ENCODE measurements at regions not wholly inside any gene's neighbourhood (a gene's known extent, or its start where the extent isn't known, plus 50 kb on each side); places are given as distances from the start of the nearest gene placed in this dataset.

- Histone ChIP-seq H3K27ac (no peak overlapping the region), H3K27me3 (peaks cover 85% of the 10 kb centered on the region), H3K9me3 (no peaks in the 10 kb centered on the region), H3K4me1 (no peaks in the 10 kb centered on the region), H3K4me3 (no peak overlapping the region), H3K36me3 (no peaks in the 10 kb centered on the region)
- no peak for TF ChIP-seq CTCF (IDR thresholded peaks at IDR 0.05)
- no peak for TF ChIP-seq POLR2A (IDR thresholded peaks at IDR 0.05)
- no peak for TF ChIP-seq POLR2AphosphoS5 (IDR thresholded peaks at IDR 0.05)
- no peak for TF ChIP-seq EP300 (IDR thresholded peaks at IDR 0.05)
- ATAC-seq = no peak
- 63 to 76% methylated on average over 4 to 5 of the region's 8 CpGs for WGBS, 2 donors (ENCODE audit: low coverage in 1 of 2)
Measured at GRCh38 chr17:79370126-79370525, 240.7 kb downstream of the RBFOX3 start.

GRCh38 chr17:79369532-79369931 lies 241.3 kb downstream of the RBFOX3 start:
- Histone ChIP-seq H3K36me3 (no peaks in the 10 kb centered on the region), H3K27me3 (peaks cover 87% of the 10 kb centered on the region), H3K4me3 (no peak overlapping the region), H3K4me1 (no peaks in the 10 kb centered on the region), H3K27ac (no peak overlapping the region), H3K9me3 (no peaks in the 10 kb centered on the region)
- ATAC-seq = no peak
- no peak for TF ChIP-seq POLR2A (IDR thresholded peaks at IDR 0.05)
- TF ChIP-seq EP300 (IDR thresholded peaks at IDR 0.05) = no peak
- TF ChIP-seq POLR2AphosphoS5 (IDR thresholded peaks at IDR 0.05) = no peak
- no peak for TF ChIP-seq CTCF (IDR thresholded peaks at IDR 0.05)
- 64 to 82% methylated on average over 3 to 4 of the region's 9 CpGs for WGBS, 2 donors (ENCODE audit: low coverage in 1 of 2)

GRCh38 chr17:79369001-79369400 lies 241.8 kb downstream of the RBFOX3 start:
- TF ChIP-seq CTCF (IDR thresholded peaks at IDR 0.05) (no peak), EP300 (IDR thresholded peaks at IDR 0.05) (no peak), POLR2A (IDR thresholded peaks at IDR 0.05) (no peak), POLR2AphosphoS5 (IDR thresholded peaks at IDR 0.05) (no peak)
- 80% methylated on average over 2 of the region's 14 CpGs; no CpG with 5 or more reads in 1 of the 2 donors for WGBS, 2 donors (ENCODE audit: low coverage in 1 of 2)
- H3K27ac ChIP-seq = no peak overlapping the region
- H3K9me3 ChIP-seq = no peaks in the 10 kb centered on the region
- H3K27me3 ChIP-seq = peaks cover 87% of the 10 kb centered on the region
- no peak for ATAC-seq
- no peaks in the 10 kb centered on the region for H3K36me3 ChIP-seq
- H3K4me1 ChIP-seq = no peaks in the 10 kb centered on the region
- no peak overlapping the region for H3K4me3 ChIP-seq

- Histone ChIP-seq H3K4me1 (no peaks in the 10 kb centered on the region), H3K36me3 (no peaks in the 10 kb centered on the region), H3K27me3 (peaks cover 87% of the 10 kb centered on the region), H3K9me3 (no peaks in the 10 kb centered on the region), H3K4me3 (no peak overlapping the region), H3K27ac (no peak overlapping the region)
- WGBS, 2 donors (ENCODE audit: low coverage in 1 of 2) = 78 to 100% methylated on average over 1 to 7 of the region's 9 CpGs
- TF ChIP-seq CTCF (IDR thresholded peaks at IDR 0.05) (no peak), POLR2AphosphoS5 (IDR thresholded peaks at IDR 0.05) (no peak), EP300 (IDR thresholded peaks at IDR 0.05) (no peak), POLR2A (IDR thresholded peaks at IDR 0.05) (no peak)
- ATAC-seq = no peak
Measured at GRCh38 chr17:79368521-79368920, 242.3 kb downstream of the RBFOX3 start.

GRCh38 chr17:79366988-79367571 lies 243.8 kb downstream of the RBFOX3 start:
- Histone ChIP-seq H3K36me3 (no peaks in the 10 kb centered on the region), H3K9me3 (no peaks in the 10 kb centered on the region), H3K27me3 (peaks cover 87% of the 10 kb centered on the region), H3K4me1 (no peaks in the 10 kb centered on the region), H3K27ac (no peak overlapping the region), H3K4me3 (no peak overlapping the region)
- no peak for ATAC-seq
- 59 to 60% methylated on average over 3 to 8 of the region's 12 CpGs for WGBS, 2 donors (ENCODE audit: low coverage in 1 of 2)
- TF ChIP-seq CTCF (IDR thresholded peaks at IDR 0.05) (no peak), POLR2AphosphoS5 (IDR thresholded peaks at IDR 0.05) (no peak), POLR2A (IDR thresholded peaks at IDR 0.05) (no peak), EP300 (IDR thresholded peaks at IDR 0.05) (no peak)
